WERI-Rb-1 (cell line): ENCODE measurements at regions not wholly inside any gene's neighbourhood (a gene's known extent, or its start where the extent isn't known, plus 50 kb on each side); places are given as distances from the start of the nearest gene placed in this dataset.

Experiments used
- DNase-seq: peaks from one replicate; pipeline ENCODE4 v3.0.0-alpha.2; 2020
- H3K27ac ChIP-seq: fragments of 250-450 bp; sonication (Bioruptor Pico); 2 replicates; pipeline ENCODE4 v1.5.1; 2020; ENCODE audit warnings: mild to moderate bottlenecking, moderate library complexity
- H3K27me3 ChIP-seq: fragments of 250-450 bp; sonication (Bioruptor Pico); 2 replicates; pipeline ENCODE4 v1.5.1; 2021; ENCODE audit warnings: mild to moderate bottlenecking, low read depth, moderate library complexity; ENCODE audit not compliant: insufficient read depth, severe bottlenecking
- H3K36me3 ChIP-seq: fragments of 250-450 bp; sonication (Bioruptor Pico); 2 replicates; pipeline ENCODE4 v1.5.1; 2020; ENCODE audit warnings: mild to moderate bottlenecking, moderate library complexity
- H3K4me3 ChIP-seq: 2 replicates; pipeline ENCODE4 v1.5.1; 2011; ENCODE audit warnings: low read depth, mild to moderate bottlenecking, control low read depth, low read length
- H3K9me3 ChIP-seq: fragments of 250-450 bp; sonication (Bioruptor Pico); 2 replicates; pipeline ENCODE4 v1.5.1; 2021; ENCODE audit warnings: mild to moderate bottlenecking, moderate library complexity; ENCODE audit not compliant: severe bottlenecking
- CTCF ChIP-seq: IDR thresholded peaks from 2 replicates; pipeline ENCODE4 v1.5.1; 2011; ENCODE audit warnings: low read depth, mild to moderate bottlenecking, control low read depth, inconsistent platforms, low read length

DNA sequence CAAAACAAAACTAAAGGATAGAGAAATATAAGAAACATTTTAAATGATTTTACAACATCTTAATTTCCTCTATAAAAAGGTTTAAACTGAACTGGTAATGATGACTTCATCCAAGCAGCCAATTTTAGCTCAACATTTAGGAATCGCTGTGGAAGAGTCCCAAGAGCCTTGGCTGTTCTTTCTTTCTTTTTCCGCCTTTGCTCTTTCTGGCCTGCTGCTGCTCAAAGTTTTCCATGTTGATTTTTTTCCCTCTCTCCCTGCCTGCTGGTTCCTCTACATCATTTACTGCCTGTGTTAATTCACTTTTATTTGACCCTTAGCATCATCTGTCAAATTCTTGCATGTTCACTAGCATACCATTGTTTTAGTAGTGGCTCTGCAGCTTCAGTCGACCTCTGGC is 146.9 kb downstream of the EVX1 start:
- DNase-seq, result no peak
- Histone ChIP-seq H3K27me3 (peaks cover 61% of the 10 kb centered on the region), H3K4me3 (no peak overlapping the region), H3K9me3 (no peaks in the 10 kb centered on the region), H3K36me3 (no peaks in the 10 kb centered on the region), H3K27ac (no peak overlapping the region)
- TF ChIP-seq CTCF, result no peak

- Histone ChIP-seq H3K36me3 (no peaks in the 10 kb centered on the region), H3K9me3 (no peaks in the 10 kb centered on the region), H3K4me3 (no peak overlapping the region), H3K27me3 (peaks cover 72% of the 10 kb centered on the region), H3K27ac (no peak overlapping the region)
- DNase-seq, result no peak
- no peak for TF ChIP-seq CTCF
Measured at GRCh38 chr7:27392477-27392876, 149.9 kb downstream of the EVX1 start.

GRCh38 chr7:27394871-27395270 is 152.3 kb downstream of the EVX1 start:
- Histone ChIP-seq H3K27me3 (peaks cover 71% of the 10 kb centered on the region), H3K27ac (no peak overlapping the region), H3K4me3 (no peak overlapping the region), H3K9me3 (no peaks in the 10 kb centered on the region), H3K36me3 (no peaks in the 10 kb centered on the region)
- TF ChIP-seq CTCF, result no peak
- no peak for DNase-seq

DNA sequence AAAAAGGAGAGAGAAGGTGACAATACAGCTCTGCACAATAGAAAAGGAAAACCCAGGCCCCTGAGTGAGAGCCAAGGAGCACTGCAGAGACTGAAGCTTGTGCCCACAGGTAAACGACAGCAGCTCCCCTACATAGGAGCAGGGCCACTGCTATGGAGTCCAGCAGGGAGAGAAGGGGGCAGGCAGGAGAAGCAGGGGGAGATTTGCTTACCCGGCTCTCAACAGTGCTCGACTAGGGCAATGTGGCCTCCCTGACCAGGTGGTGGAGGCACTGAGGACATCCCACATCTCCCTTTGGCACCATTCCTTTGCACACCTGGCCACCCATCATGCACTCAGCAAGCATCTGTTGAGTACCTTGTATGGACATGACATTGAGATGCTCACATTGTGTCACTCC is 153.0 kb downstream of the EVX1 start:
- no peak for DNase-seq
- Histone ChIP-seq H3K27ac (no peak overlapping the region), H3K4me3 (no peak overlapping the region), H3K36me3 (no peaks in the 10 kb centered on the region), H3K27me3 (peaks cover 70% of the 10 kb centered on the region), H3K9me3 (no peaks in the 10 kb centered on the region)
- TF ChIP-seq CTCF, result no peak

- Histone ChIP-seq H3K4me3 (no peak overlapping the region), H3K36me3 (no peaks in the 10 kb centered on the region), H3K9me3 (no peaks in the 10 kb centered on the region), H3K27me3 (peaks cover 58% of the 10 kb centered on the region), H3K27ac (no peak overlapping the region)
- no peak for TF ChIP-seq CTCF
- no peak for DNase-seq
Measured at GRCh38 chr7:27397503-27397902, 154.9 kb downstream of the EVX1 start.

DNA sequence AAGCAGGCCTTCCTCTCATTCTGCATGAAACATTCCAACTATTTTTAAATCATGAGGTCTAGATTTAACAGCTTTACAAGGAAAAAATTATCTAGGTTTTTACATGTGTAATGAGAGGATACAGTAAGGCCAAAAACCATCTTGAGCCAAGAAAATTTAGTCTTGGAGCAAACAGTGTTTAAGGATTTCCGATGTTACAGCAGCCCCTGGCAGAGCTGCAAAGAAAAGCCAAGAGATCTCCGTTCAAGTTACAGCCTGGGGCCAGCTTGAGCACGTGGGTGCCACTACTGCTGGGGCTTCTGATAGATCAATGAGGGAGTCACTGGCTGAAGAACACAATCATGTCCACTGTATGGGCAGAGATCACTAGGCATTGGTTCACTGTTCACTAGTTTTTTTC is 156.2 kb downstream of the EVX1 start:
- H3K9me3 ChIP-seq, result no peaks in the 10 kb centered on the region
- TF ChIP-seq CTCF, result no peak
- no peak overlapping the region for H3K4me3 ChIP-seq
- no peak overlapping the region for H3K27ac ChIP-seq
- no peak for DNase-seq
- peaks cover 59% of the 10 kb centered on the region for H3K27me3 ChIP-seq
- H3K36me3 ChIP-seq, result no peaks in the 10 kb centered on the region
